Ascending aorta (tissue), 2 donors: ENCODE measurements at regions not wholly inside any gene's neighbourhood (a gene's known extent, or its start where the extent isn't known, plus 50 kb on each side); places are given as distances from the start of the nearest gene placed in this dataset.

Experiments
- DNase-seq, 2 donors: peaks; one replicate each; pipeline ENCODE4 v3.0.0-alpha.2; 2019; ENCODE audit warnings: low spot score in 2 of 2
- H3K27ac ChIP-seq, 2 donors: fragments of 200-600 bp; sonication (generic); one replicate each; pipeline ENCODE4 v1.5.1; 2016 to 2017; ENCODE audit warnings: mild to moderate bottlenecking in 1 of 2
- H3K27me3 ChIP-seq: fragments of 200-600 bp; sonication (generic); one replicate; pipeline ENCODE4 v1.5.1; 2017
- H3K36me3 ChIP-seq, 2 donors: fragments of 200-600 bp; sonication (generic); one replicate each; pipeline ENCODE4 v1.5.1; 2016
- H3K4me1 ChIP-seq, 2 donors: fragments of 200-600 bp; sonication (generic); one replicate each; pipeline ENCODE4 v1.5.1; 2016 to 2017; ENCODE audit warnings: mild to moderate bottlenecking in 1 of 2
- H3K4me3 ChIP-seq, 2 donors: fragments of 200-600 bp; sonication (generic); one replicate each; pipeline ENCODE4 v1.5.1; 2016 to 2017; ENCODE audit warnings: mild to moderate bottlenecking in 1 of 2
- H3K9me3 ChIP-seq, 2 donors: fragments of 200-600 bp; sonication (generic); one replicate each; pipeline ENCODE4 v1.5.1; 2016
- CTCF ChIP-seq, 3 experiments: fragments of 200-600 bp in 2 of 3; fragments of 450-650 bp in 1 of 3; sonication (generic) in 2 of 3; IDR thresholded peaks; one replicate each; pipeline ENCODE4 v1.5.1; 2016 to 2019; ENCODE audit warnings: antibody characterized with exemption in 3 of 3, mild to moderate bottlenecking in 1 of 3, moderate library complexity in 1 of 3
- intact Hi-C: fragments of 100-400 bp; cut with DNase I; formaldehyde crosslinking; loops from one replicate; pipeline ENCODE4 v1.15.1; 2023

GRCh38 chr3:71951842-71952241 is 166.9 kb upstream of the PROK2 start:
- intact Hi-C loops = loop anchor here (10.0 kb wide), 1 partner anchor 493 kb away; the partner anchor contains the start of gene RYBP
- Histone ChIP-seq H3K27me3 (no peaks in the 10 kb centered on the region), H3K4me1 (peaks cover 0 to 2% of the 10 kb centered on the region in 2 donors), H3K4me3 (no peak overlapping the region), H3K9me3 (no peaks in the 10 kb centered on the region), H3K27ac (no peak overlapping the region), H3K36me3 (no peaks in the 10 kb centered on the region)
- TF ChIP-seq CTCF (IDR thresholded peaks at IDR 0.05) = no peak
- no peak for DNase-seq

GRCh38 chr3:71951361-71951760 is 166.4 kb upstream of the PROK2 start:
- no peaks in the 10 kb centered on the region for H3K27me3 ChIP-seq
- no peak for TF ChIP-seq CTCF (IDR thresholded peaks at IDR 0.05)
- intact Hi-C loops = loop anchor here (10.0 kb wide), 1 partner anchor 493 kb away; the partner anchor contains the start of gene RYBP
- H3K27ac ChIP-seq = no peak overlapping the region
- no peaks in the 10 kb centered on the region for H3K9me3 ChIP-seq
- no peak for DNase-seq
- no peak overlapping the region for H3K4me3 ChIP-seq
- peaks cover 0 to 2% of the 10 kb centered on the region in 2 donors for H3K4me1 ChIP-seq
- no peaks in the 10 kb centered on the region for H3K36me3 ChIP-seq

GRCh38 chr3:71949442-71949841 is 164.5 kb upstream of the PROK2 start:
- H3K4me3 ChIP-seq = no peak overlapping the region
- no peak for DNase-seq
- H3K4me1 ChIP-seq = no peaks in the 10 kb centered on the region
- no peak overlapping the region for H3K27ac ChIP-seq
- no peaks in the 10 kb centered on the region for H3K9me3 ChIP-seq
- no peak for TF ChIP-seq CTCF (IDR thresholded peaks at IDR 0.05)
- intact Hi-C loops = no loop called here
- no peaks in the 10 kb centered on the region for H3K27me3 ChIP-seq
- H3K36me3 ChIP-seq = no peaks in the 10 kb centered on the region

GRCh38 chr3:71944482-71945065 is 159.6 kb upstream of the PROK2 start:
- H3K36me3 ChIP-seq = no peaks in the 10 kb centered on the region
- intact Hi-C loops = no loop called here
- TF ChIP-seq CTCF (IDR thresholded peaks at IDR 0.05) = no peak
- no peak overlapping the region for H3K27ac ChIP-seq
- no peaks in the 10 kb centered on the region for H3K4me1 ChIP-seq
- DNase-seq = no peak
- no peaks in the 10 kb centered on the region for H3K9me3 ChIP-seq
- H3K27me3 ChIP-seq = no peaks in the 10 kb centered on the region
- no peak overlapping the region for H3K4me3 ChIP-seq

- Histone ChIP-seq H3K4me3 (no peak overlapping the region), H3K27ac (no peak overlapping the region), H3K9me3 (no peaks in the 10 kb centered on the region), H3K36me3 (no peaks in the 10 kb centered on the region), H3K27me3 (no peaks in the 10 kb centered on the region), H3K4me1 (no peaks in the 10 kb centered on the region)
- TF ChIP-seq CTCF (IDR thresholded peaks at IDR 0.05) = no peak
- DNase-seq = no peak
- intact Hi-C loops = no loop called here
Observed at GRCh38 chr3:71942432-71943187, 157.7 kb upstream of the PROK2 start.
